ENCODE measurements at regions not wholly inside any gene's neighbourhood (a gene's known extent, or its start where the extent isn't known, plus 50 kb on each side); places are given as distances from the start of the nearest gene placed in this dataset.
A peak's percentile ranks its signal among the peaks of the same experiment; 100 is the strongest.

DNA sequence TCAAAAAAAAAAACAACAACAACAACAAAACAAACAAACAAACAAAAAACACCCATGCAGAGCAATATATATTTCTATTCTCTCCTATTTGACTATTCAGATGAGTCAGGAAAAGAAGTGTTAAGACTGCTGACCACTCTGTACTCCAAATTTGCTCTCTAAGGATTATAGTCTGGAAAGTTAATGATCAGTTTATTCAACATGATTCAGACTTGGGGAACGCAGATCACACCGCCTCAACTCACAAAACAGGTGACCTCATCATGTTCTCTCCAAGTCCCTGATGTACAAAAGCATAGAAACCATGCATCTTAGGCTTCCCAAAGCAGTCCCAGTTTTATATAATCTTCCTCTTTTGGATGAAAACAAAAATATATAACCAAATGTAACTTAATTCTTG lies 51.9 kb upstream of the PRRC2C start:
- no peak overlapping the region for H3K4me3 ChIP-seq (ENCODE audit: control insufficient read depth, low read depth, low read length)
- DNase-seq (ENCODE audit: low read depth): no peak
- TF ChIP-seq, protein P1, sequence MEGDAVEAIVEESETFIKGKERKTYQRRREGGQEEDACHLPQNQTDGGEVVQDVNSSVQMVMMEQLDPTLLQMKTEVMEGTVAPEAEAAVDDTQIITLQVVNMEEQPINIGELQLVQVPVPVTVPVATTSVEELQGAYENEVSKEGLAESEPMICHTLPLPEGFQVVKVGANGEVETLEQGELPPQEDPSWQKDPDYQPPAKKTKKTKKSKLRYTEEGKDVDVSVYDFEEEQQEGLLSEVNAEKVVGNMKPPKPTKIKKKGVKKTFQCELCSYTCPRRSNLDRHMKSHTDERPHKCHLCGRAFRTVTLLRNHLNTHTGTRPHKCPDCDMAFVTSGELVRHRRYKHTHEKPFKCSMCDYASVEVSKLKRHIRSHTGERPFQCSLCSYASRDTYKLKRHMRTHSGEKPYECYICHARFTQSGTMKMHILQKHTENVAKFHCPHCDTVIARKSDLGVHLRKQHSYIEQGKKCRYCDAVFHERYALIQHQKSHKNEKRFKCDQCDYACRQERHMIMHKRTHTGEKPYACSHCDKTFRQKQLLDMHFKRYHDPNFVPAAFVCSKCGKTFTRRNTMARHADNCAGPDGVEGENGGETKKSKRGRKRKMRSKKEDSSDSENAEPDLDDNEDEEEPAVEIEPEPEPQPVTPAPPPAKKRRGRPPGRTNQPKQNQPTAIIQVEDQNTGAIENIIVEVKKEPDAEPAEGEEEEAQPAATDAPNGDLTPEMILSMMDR (IDR thresholded peaks at IDR 0.05; ENCODE audit: control insufficient read depth, insufficient read depth, low read depth, low read length, missing control alignments): no peak

- no peak overlapping the region for H3K4me3 ChIP-seq (ENCODE audit: control insufficient read depth, low read depth, low read length)
- TF ChIP-seq, protein P1 (IDR thresholded peaks at IDR 0.05; ENCODE audit: control insufficient read depth, insufficient read depth, low read depth, low read length, missing control alignments): no peak
- DNase-seq (ENCODE audit: low read depth): peak; percentile 21
Observed at GRCh38 chr1:171434717-171435346, 50.5 kb upstream of the PRRC2C start.
